ENCODE measurements at regions not wholly inside any gene's neighbourhood (a gene's known extent, or its start where the extent isn't known, plus 50 kb on each side); places are given as distances from the start of the nearest gene placed in this dataset.
A peak's percentile ranks its signal among the peaks of the same experiment; 100 is the strongest.

- Mint-ChIP-seq H3K4me3 (no peak overlapping the region), H3K27ac (no peak overlapping the region), H3K36me3 (ENCODE audit: insufficient read depth) (no peaks in the 10 kb centered on the region), H3K9me3 (no peaks in the 10 kb centered on the region), H3K4me1 (ENCODE audit: low read depth in 2 of 2) (no peaks in the 10 kb centered on the region), H3K27me3 (peaks cover 0 to 1% of the 10 kb centered on the region in 2 donors)
- DNase-seq: no peak
- ATAC-seq (replicated peaks): no peak
These were observed 61.3 kb upstream of the CARMIL1 start for GRCh38 chr6:25217829-25218228.

GRCh38 chr6:25218346-25218745 is 60.8 kb upstream of the CARMIL1 start:
- H3K9me3 Mint-ChIP-seq: no peaks in the 10 kb centered on the region
- no peak for DNase-seq
- H3K27me3 Mint-ChIP-seq: peaks cover 0 to 2% of the 10 kb centered on the region in 2 donors
- ATAC-seq (replicated peaks): no peak
- no peak overlapping the region for H3K4me3 Mint-ChIP-seq
- H3K36me3 Mint-ChIP-seq (ENCODE audit: insufficient read depth): no peaks in the 10 kb centered on the region
- H3K27ac Mint-ChIP-seq: no peak overlapping the region
- peaks cover 0 to under 1% of the 10 kb centered on the region in 2 donors for H3K4me1 Mint-ChIP-seq (ENCODE audit: low read depth in 2 of 2)

GRCh38 chr6:25219216-25219916 is 59.8 kb upstream of the CARMIL1 start:
- Mint-ChIP-seq H3K9me3 (no peaks in the 10 kb centered on the region), H3K27ac (peak overlapping the region in 1 of 2 donors; percentile 25), H3K36me3 (ENCODE audit: insufficient read depth) (no peaks in the 10 kb centered on the region), H3K4me3 (no peak overlapping the region), H3K4me1 (ENCODE audit: low read depth in 2 of 2) (peaks cover 6 to 11% of the 10 kb centered on the region in 2 donors), H3K27me3 (peaks cover 10 to 12% of the 10 kb centered on the region in 2 donors)
- DNase-seq: no peak
- ATAC-seq (replicated peaks): no peak

- Mint-ChIP-seq H3K27ac (peak overlapping the region in 1 of 2 donors; percentile 25), H3K4me1 (ENCODE audit: low read depth in 2 of 2) (peaks cover 6 to 11% of the 10 kb centered on the region in 2 donors), H3K36me3 (ENCODE audit: insufficient read depth) (no peaks in the 10 kb centered on the region), H3K27me3 (peaks cover 12 to 15% of the 10 kb centered on the region in 2 donors), H3K4me3 (no peak overlapping the region), H3K9me3 (no peaks in the 10 kb centered on the region)
- no peak for DNase-seq
- ATAC-seq (replicated peaks): no peak
These were observed 59.3 kb upstream of the CARMIL1 start for GRCh38 chr6:25219917-25220278.

GRCh38 chr6:25220857-25221256 is 58.3 kb upstream of the CARMIL1 start:
- H3K9me3 Mint-ChIP-seq: no peaks in the 10 kb centered on the region
- H3K27ac Mint-ChIP-seq: no peak overlapping the region
- no peak for DNase-seq
- peaks cover 12 to 25% of the 10 kb centered on the region in 2 donors for H3K27me3 Mint-ChIP-seq
- H3K36me3 Mint-ChIP-seq (ENCODE audit: insufficient read depth): no peaks in the 10 kb centered on the region
- ATAC-seq (replicated peaks): no peak
- peaks cover 6 to 11% of the 10 kb centered on the region in 2 donors for H3K4me1 Mint-ChIP-seq (ENCODE audit: low read depth in 2 of 2)
- no peak overlapping the region for H3K4me3 Mint-ChIP-seq

- H3K27ac Mint-ChIP-seq: no peak overlapping the region
- ATAC-seq (replicated peaks) (no peak), DNase-seq (no peak)
- no peaks in the 10 kb centered on the region for H3K36me3 Mint-ChIP-seq (ENCODE audit: insufficient read depth)
- H3K9me3 Mint-ChIP-seq: no peaks in the 10 kb centered on the region
- H3K4me3 Mint-ChIP-seq: no peak overlapping the region
- H3K4me1 Mint-ChIP-seq (ENCODE audit: low read depth in 2 of 2): peaks cover 6 to 11% of the 10 kb centered on the region in 2 donors
- peaks cover 12 to 25% of the 10 kb centered on the region in 2 donors for H3K27me3 Mint-ChIP-seq
These were observed 57.0 kb upstream of the CARMIL1 start for GRCh38 chr6:25222006-25222678.

- Mint-ChIP-seq H3K4me1 (ENCODE audit: low read depth in 2 of 2) (peaks cover 6 to 11% of the 10 kb centered on the region in 2 donors), H3K27me3 (peaks cover 12 to 25% of the 10 kb centered on the region in 2 donors), H3K36me3 (ENCODE audit: insufficient read depth) (no peaks in the 10 kb centered on the region), H3K9me3 (no peaks in the 10 kb centered on the region), H3K4me3 (peak overlapping the region; percentile 13 to 73), H3K27ac (no peak overlapping the region)
- peak; percentile 36 to 50 (median 44) for DNase-seq
- ATAC-seq (replicated peaks): peak; percentile 63
These were observed 55.6 kb upstream of the CARMIL1 start for GRCh38 chr6:25223490-25223991.

GRCh38 chr6:25224242-25224641 is 54.9 kb upstream of the CARMIL1 start:
- no peak overlapping the region for H3K27ac Mint-ChIP-seq
- ATAC-seq (replicated peaks) (no peak), DNase-seq (no peak)
- peak overlapping the region; percentile 13 to 73 for H3K4me3 Mint-ChIP-seq
- peaks cover 12 to 25% of the 10 kb centered on the region in 2 donors for H3K27me3 Mint-ChIP-seq
- H3K9me3 Mint-ChIP-seq: no peaks in the 10 kb centered on the region
- H3K36me3 Mint-ChIP-seq (ENCODE audit: insufficient read depth): no peaks in the 10 kb centered on the region
- peaks cover 6 to 11% of the 10 kb centered on the region in 2 donors for H3K4me1 Mint-ChIP-seq (ENCODE audit: low read depth in 2 of 2)

DNA sequence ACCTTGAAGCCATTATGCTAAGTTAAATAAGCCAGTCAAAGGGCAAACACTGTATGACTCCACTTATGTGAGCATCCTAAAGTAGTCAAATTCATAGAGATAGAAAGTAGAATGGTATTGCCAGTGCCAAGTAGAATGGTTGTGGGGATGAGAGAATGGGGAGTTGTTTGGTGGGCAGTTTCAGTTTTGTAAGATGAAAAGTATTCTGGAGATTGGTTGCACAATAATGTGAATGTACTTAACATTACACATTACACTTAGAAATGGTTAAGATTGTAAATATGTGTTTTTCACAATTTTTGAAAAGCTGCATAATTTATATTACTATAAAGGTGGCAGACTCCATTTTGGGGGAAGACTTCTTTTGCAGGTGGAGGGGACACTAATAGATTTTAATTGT is 51.3 kb upstream of the CARMIL1 start:
- DNase-seq: no peak
- no peak for ATAC-seq (replicated peaks)
- H3K4me3 Mint-ChIP-seq: no peak overlapping the region
- H3K9me3 Mint-ChIP-seq: no peaks in the 10 kb centered on the region
- H3K36me3 Mint-ChIP-seq (ENCODE audit: insufficient read depth): no peaks in the 10 kb centered on the region
- H3K27ac Mint-ChIP-seq: no peak overlapping the region
- peaks cover 12 to 25% of the 10 kb centered on the region in 2 donors for H3K27me3 Mint-ChIP-seq
- H3K4me1 Mint-ChIP-seq (ENCODE audit: low read depth in 2 of 2): peaks cover 6 to 11% of the 10 kb centered on the region in 2 donors
